A549 (cell line): ENCODE measurements at regions not wholly inside any gene's neighbourhood (a gene's known extent, or its start where the extent isn't known, plus 50 kb on each side); places are given as distances from the start of the nearest gene placed in this dataset.

ENCODE experiments used
- EP300 ChIP-seq, 2 experiments: fragments of >200 bp; sonication (Bioruptor Twin); formaldehyde crosslinking; IDR thresholded peaks; 2 replicates in 1 of 2; 3 replicates in 1 of 2; pipeline ENCODE4 v1.6.1; 2016 to 2017
- RAD21 ChIP-seq, 2 experiments: fragments of >200 bp in 1 of 2; sonication (Bioruptor Twin) in 1 of 2; formaldehyde crosslinking in 1 of 2; IDR thresholded peaks in 1 of 2; conservative IDR thresholded peaks in 1 of 2; 2 replicates in 1 of 2; 3 replicates in 1 of 2; pipeline ENCODE4 v1.6.1; 2012 to 2018; ENCODE audit warnings: inconsistent platforms in 1 of 2
- RFX5 ChIP-seq: fragments of 450-650 bp; IDR thresholded peaks from 2 replicates; pipeline ENCODE4 v1.7.1; 2014; ENCODE audit warnings: antibody characterized with exemption, mild to moderate bottlenecking, moderate library complexity
- TF ChIP-seq, protein P1 (sequence below): fragments of >200 bp; sonication (Bioruptor Twin); formaldehyde crosslinking; IDR thresholded peaks from 3 replicates; pipeline ENCODE4 v1.5.1; 2016
- TF ChIP-seq, protein P2 (sequence below): IDR thresholded peaks from 2 replicates; pipeline ENCODE4 v1.6.1; 2012

DNA sequence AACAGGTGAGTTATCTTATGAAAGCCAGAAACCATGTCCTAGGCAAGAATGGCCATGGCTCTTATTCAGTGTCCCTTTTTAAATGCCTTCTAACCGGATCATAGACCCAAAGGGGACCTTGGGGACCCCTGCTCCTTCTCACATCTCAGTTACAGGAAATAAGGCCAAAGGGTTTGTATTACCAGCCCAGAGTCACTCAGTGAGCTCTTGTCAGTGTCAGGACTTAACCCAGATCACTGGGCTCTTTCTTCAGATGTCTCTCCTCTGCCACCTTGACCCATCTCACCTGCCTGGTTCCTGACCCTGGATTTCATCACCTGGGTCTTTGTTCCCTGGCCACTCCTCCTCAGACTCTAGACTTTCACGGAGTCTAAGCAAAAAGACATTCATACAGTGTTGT, 556.7 kb downstream of the CMPK2 start:
- no peak for TF ChIP-seq RAD21 (conservative IDR thresholded peaks at IDR 0.05 in 1 of 2, IDR thresholded peaks at IDR 0.05 in 1 of 2)
- no peak for TF ChIP-seq RFX5
- TF ChIP-seq, protein P1, sequence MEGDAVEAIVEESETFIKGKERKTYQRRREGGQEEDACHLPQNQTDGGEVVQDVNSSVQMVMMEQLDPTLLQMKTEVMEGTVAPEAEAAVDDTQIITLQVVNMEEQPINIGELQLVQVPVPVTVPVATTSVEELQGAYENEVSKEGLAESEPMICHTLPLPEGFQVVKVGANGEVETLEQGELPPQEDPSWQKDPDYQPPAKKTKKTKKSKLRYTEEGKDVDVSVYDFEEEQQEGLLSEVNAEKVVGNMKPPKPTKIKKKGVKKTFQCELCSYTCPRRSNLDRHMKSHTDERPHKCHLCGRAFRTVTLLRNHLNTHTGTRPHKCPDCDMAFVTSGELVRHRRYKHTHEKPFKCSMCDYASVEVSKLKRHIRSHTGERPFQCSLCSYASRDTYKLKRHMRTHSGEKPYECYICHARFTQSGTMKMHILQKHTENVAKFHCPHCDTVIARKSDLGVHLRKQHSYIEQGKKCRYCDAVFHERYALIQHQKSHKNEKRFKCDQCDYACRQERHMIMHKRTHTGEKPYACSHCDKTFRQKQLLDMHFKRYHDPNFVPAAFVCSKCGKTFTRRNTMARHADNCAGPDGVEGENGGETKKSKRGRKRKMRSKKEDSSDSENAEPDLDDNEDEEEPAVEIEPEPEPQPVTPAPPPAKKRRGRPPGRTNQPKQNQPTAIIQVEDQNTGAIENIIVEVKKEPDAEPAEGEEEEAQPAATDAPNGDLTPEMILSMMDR: no peak
- TF ChIP-seq, protein P2, sequence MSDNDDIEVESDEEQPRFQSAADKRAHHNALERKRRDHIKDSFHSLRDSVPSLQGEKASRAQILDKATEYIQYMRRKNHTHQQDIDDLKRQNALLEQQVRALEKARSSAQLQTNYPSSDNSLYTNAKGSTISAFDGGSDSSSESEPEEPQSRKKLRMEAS: no peak
- no peak for TF ChIP-seq EP300 (IDR thresholded peaks at IDR 0.05)
